ENCODE measurements at regions not wholly inside any gene's neighbourhood (a gene's known extent, or its start where the extent isn't known, plus 50 kb on each side); places are given as distances from the start of the nearest gene placed in this dataset.

- TF ChIP-seq ZNF331 (CRISPR knock-in tag; IDR thresholded peaks at IDR 0.05; ENCODE audit: low read depth), result no peak
Measured at GRCh38 chr6:150729188-150729748, 129.6 kb downstream of the PLEKHG1 start (continued).

DNA sequence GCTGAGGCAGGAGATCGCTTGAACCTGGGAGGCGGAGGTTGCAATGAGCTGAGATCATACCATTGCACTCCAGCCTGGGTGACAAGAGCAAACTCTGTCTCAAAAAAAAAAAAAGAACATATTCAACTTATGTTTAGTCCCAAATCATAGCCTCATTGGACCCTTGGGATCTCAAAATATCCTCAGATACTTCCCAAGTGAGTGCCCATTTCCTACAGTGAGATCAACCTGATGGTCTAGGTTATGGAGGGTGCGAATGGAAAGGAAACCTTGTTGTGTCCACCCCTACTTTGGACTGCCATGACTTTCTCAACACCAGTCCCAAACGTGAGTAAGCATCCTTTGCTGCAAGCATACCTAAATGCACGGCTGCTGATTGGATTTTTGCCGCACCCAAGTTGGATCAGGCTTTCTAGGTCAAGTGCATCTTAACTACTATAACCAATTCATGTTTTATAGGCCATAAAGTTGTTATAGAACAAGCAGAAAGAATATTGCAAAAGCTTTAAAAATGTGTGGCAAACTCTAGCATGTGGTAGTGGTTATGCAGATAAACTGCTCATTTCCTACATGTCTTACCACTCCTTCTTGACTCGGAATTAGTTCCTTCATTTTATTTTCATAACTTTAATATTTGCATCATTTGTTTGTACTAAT lies 131.2 kb downstream of the PLEKHG1 start:
- ATAC-seq (no peak), DNase-seq (ENCODE audit: low spot score) (no peak)
- Histone ChIP-seq H3K27me3 (ENCODE audit: insufficient read depth) (no peaks in the 10 kb centered on the region), H2AFZ (no peak overlapping the region), H3F3A (replicated peaks; ENCODE audit: low read depth) (no peaks in the 10 kb centered on the region), H3K9me2 (ENCODE audit: insufficient read depth) (no peaks in the 10 kb centered on the region), H3K4me1 (ENCODE audit: insufficient read depth) (no peaks in the 10 kb centered on the region), H4K20me1 (replicated peaks; ENCODE audit: insufficient read depth) (no peaks in the 10 kb centered on the region), H3K27ac (ENCODE audit: low read depth) (no peak overlapping the region), H3K4me2 (no peak overlapping the region), H3K79me2 (replicated peaks; ENCODE audit: insufficient read depth) (no peaks in the 10 kb centered on the region), H3K4me3 (no peak overlapping the region), H3K36me3 (ENCODE audit: insufficient read depth) (no peaks in the 10 kb centered on the region)
- Mint-ChIP-seq H3K9me3 (no peaks in the 10 kb centered on the region), H3K27me3 (ENCODE audit: insufficient read depth, low read depth, poor library complexity) (no peaks in the 10 kb centered on the region), H3K36me3 (ENCODE audit: low read depth) (no peaks in the 10 kb centered on the region), H3K27ac (no peak overlapping the region), H3K4me3 (no peak overlapping the region), H3K4me1 (no peaks in the 10 kb centered on the region)
- TF ChIP-seq ETS1 (IDR thresholded peaks at IDR 0.05) (no peak), NANOG (IDR thresholded peaks at IDR 0.05; ENCODE audit: borderline replicate concordance) (no peak), EZH2 (IDR thresholded peaks at IDR 0.05; ENCODE audit: low read depth, unreplicated experiment) (no peak), POLR2AphosphoS5 (IDR thresholded peaks at IDR 0.05; ENCODE audit: low read depth) (no peak), JUNB (IDR thresholded peaks at IDR 0.05; ENCODE audit: unreplicated experiment) (no peak), STAT1 (IDR thresholded peaks at IDR 0.05; ENCODE audit: unreplicated experiment) (no peak), ZNF114 (CRISPR knock-in tag; IDR thresholded peaks at IDR 0.05) (no peak), ZNF331 (CRISPR knock-in tag; IDR thresholded peaks at IDR 0.05; ENCODE audit: low read depth) (no peak), EZH2phosphoT487 (IDR thresholded peaks at IDR 0.05; ENCODE audit: unreplicated experiment) (no peak), ZNF462 (CRISPR knock-in tag; IDR thresholded peaks at IDR 0.05) (no peak), REST (IDR thresholded peaks at IDR 0.05; ENCODE audit: unreplicated experiment) (no peak), CTCF (conservative IDR thresholded peaks at IDR 0.05; ENCODE audit: low read depth in 2 of 2) (no peak)
